ENCODE measurements at regions not wholly inside any gene's neighbourhood (a gene's known extent, or its start where the extent isn't known, plus 50 kb on each side); places are given as distances from the start of the nearest gene placed in this dataset.

DNA sequence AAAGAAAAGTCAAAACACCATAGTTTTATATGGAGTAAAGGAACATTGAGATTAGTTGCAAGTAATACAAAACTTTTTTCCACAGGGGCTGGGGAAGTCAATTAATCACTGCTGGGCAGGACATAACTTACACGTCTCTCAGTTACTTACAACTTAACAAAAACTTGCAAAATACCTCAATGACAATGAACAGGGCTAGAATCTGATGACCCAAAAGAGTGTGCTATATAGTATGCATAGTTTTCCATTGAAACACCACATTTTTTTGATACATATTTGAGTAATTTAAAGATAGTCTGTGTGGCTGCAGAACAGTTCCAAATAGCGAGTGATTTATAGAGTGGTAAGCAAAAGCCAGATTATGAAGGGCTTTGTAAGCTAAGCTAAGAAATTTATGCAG is 172.3 kb upstream of the TRPC5 start:
- TF ChIP-seq POLR2A (IDR thresholded peaks at IDR 0.05; ENCODE audit: low read length) = no peak
- no peak for TF ChIP-seq GATA1 (IDR thresholded peaks at IDR 0.05; ENCODE audit: low read depth, low read length)

All from erythroblast (primary cell).